HL-60 (cell line): ENCODE measurements at regions not wholly inside any gene's neighbourhood (a gene's known extent, or its start where the extent isn't known, plus 50 kb on each side); places are given as distances from the start of the nearest gene placed in this dataset.

ENCODE experiments used
- DNase-seq, 2 experiments: peaks; one replicate each; pipeline ENCODE4 v3.0.0-alpha.2; 2010 to 2020; ENCODE audit warnings: low read depth in 1 of 2, low spot score in 1 of 2
- H3K27ac ChIP-seq: fragments of 250-450 bp; sonication (Bioruptor Pico); replicated peaks from 2 replicates; pipeline ENCODE4 v1.5.1; 2020; ENCODE audit warnings: mild to moderate bottlenecking, moderate library complexity
- H3K27me3 ChIP-seq: fragments of 250-450 bp; sonication (Bioruptor Pico); 2 replicates; pipeline ENCODE4 v1.5.1; 2021; ENCODE audit warnings: mild to moderate bottlenecking, moderate library complexity; ENCODE audit not compliant: insufficient read depth, poor library complexity, severe bottlenecking
- H3K4me3 ChIP-seq: replicated peaks from 2 replicates; pipeline ENCODE4 v1.5.1; 2011; ENCODE audit warnings: mild to moderate bottlenecking, control low read depth, low read length; ENCODE audit not compliant: insufficient read depth
- GABPA ChIP-seq: IDR thresholded peaks from 2 replicates; pipeline ENCODE4 v1.6.1; 2012; ENCODE audit warnings: low read depth
- POLR2AphosphoS5 ChIP-seq: IDR thresholded peaks from 2 replicates; pipeline ENCODE4 v1.6.1; 2012; ENCODE audit warnings: low read depth
- SPI1 ChIP-seq: IDR thresholded peaks from 2 replicates; pipeline ENCODE4 v1.6.1; 2012; ENCODE audit warnings: low read depth, mild to moderate bottlenecking, borderline replicate concordance
- TF ChIP-seq, protein P1 (sequence below): IDR thresholded peaks from one replicate; pipeline ENCODE4 v1.5.1; 2011; ENCODE audit warnings: low read length, control low read depth, inconsistent platforms; ENCODE audit not compliant: insufficient read depth
- TF ChIP-seq, protein P2 (sequence below): IDR thresholded peaks from 2 replicates; pipeline ENCODE4 v1.6.1; 2012; ENCODE audit warnings: low read depth; ENCODE audit not compliant: insufficient replicate concordance

DNA sequence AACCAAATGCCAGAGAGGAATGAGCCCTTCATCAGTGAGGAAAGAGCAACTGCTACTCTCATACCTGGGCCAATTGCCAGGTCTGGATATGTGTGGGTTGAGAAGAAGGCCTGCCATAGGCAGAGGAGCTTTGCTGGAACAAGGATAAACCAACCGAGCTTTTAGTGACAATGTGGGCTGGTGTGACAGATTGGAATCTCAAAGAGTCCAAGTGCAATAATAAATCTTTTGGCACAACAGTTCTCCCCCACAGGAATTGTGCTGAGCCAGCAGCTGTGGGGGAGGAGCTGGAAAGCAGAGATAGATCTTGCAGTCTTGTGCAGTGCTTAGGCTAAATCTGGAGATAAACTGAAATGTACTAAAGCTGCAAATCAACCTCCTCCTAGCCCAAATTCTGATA lies 79.4 kb upstream of the ISX start:
- no peak for DNase-seq
- no peak for TF ChIP-seq POLR2AphosphoS5
- TF ChIP-seq, protein P1, sequence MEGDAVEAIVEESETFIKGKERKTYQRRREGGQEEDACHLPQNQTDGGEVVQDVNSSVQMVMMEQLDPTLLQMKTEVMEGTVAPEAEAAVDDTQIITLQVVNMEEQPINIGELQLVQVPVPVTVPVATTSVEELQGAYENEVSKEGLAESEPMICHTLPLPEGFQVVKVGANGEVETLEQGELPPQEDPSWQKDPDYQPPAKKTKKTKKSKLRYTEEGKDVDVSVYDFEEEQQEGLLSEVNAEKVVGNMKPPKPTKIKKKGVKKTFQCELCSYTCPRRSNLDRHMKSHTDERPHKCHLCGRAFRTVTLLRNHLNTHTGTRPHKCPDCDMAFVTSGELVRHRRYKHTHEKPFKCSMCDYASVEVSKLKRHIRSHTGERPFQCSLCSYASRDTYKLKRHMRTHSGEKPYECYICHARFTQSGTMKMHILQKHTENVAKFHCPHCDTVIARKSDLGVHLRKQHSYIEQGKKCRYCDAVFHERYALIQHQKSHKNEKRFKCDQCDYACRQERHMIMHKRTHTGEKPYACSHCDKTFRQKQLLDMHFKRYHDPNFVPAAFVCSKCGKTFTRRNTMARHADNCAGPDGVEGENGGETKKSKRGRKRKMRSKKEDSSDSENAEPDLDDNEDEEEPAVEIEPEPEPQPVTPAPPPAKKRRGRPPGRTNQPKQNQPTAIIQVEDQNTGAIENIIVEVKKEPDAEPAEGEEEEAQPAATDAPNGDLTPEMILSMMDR, result no peak
- TF ChIP-seq GABPA, result no peak
- TF ChIP-seq, protein P2, sequence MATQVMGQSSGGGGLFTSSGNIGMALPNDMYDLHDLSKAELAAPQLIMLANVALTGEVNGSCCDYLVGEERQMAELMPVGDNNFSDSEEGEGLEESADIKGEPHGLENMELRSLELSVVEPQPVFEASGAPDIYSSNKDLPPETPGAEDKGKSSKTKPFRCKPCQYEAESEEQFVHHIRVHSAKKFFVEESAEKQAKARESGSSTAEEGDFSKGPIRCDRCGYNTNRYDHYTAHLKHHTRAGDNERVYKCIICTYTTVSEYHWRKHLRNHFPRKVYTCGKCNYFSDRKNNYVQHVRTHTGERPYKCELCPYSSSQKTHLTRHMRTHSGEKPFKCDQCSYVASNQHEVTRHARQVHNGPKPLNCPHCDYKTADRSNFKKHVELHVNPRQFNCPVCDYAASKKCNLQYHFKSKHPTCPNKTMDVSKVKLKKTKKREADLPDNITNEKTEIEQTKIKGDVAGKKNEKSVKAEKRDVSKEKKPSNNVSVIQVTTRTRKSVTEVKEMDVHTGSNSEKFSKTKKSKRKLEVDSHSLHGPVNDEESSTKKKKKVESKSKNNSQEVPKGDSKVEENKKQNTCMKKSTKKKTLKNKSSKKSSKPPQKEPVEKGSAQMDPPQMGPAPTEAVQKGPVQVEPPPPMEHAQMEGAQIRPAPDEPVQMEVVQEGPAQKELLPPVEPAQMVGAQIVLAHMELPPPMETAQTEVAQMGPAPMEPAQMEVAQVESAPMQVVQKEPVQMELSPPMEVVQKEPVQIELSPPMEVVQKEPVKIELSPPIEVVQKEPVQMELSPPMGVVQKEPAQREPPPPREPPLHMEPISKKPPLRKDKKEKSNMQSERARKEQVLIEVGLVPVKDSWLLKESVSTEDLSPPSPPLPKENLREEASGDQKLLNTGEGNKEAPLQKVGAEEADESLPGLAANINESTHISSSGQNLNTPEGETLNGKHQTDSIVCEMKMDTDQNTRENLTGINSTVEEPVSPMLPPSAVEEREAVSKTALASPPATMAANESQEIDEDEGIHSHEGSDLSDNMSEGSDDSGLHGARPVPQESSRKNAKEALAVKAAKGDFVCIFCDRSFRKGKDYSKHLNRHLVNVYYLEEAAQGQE, result no peak
- TF ChIP-seq SPI1, result no peak
- Histone ChIP-seq H3K4me3 (no peak overlapping the region), H3K27me3 (no peaks in the 10 kb centered on the region), H3K27ac (no peak overlapping the region)

DNA sequence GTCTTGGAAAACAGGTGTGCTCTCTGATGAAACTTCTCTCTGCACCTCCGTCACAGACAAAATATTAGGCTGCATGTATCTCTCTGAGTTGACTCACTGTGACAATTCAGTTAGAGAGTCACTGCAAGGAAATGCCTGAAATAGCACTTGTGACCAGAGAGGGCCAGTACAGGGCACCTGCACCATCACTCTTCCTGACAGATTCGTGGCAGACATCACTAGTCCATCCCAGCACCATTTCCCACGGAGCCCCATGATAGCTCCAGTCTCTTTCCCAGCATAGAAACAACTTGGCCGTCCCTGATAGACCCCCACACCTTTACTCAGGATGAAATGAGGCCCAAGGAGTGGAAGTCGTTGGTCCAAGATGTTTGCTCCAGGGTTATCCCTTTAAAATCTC lies 73.3 kb upstream of the ISX start:
- Histone ChIP-seq H3K27ac (no peak overlapping the region), H3K4me3 (no peak overlapping the region), H3K27me3 (no peaks in the 10 kb centered on the region)
- TF ChIP-seq POLR2AphosphoS5, result no peak
- no peak for TF ChIP-seq SPI1
- TF ChIP-seq, protein P2, result no peak
- TF ChIP-seq, protein P1, result no peak
- no peak for TF ChIP-seq GABPA
- no peak for DNase-seq

DNA sequence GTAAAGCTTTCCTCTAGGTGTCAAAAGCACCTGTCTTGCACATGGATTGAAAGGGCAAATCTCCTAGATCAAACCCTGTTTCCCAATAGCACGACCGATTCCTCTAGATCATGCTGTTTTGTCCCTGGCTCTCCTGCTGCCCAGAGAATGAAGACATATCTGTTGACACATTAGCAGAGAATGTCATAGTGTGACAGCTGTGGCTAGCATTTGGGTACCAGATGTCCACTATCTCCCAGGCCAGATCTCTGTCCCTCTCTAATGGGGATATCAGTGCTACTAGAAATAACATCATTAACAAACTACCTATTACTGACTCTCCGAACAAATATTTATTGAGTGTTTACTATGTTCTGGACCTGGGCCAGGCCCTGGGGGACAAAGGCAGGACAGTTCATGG lies 72.4 kb upstream of the ISX start:
- TF ChIP-seq, protein P1, result no peak
- TF ChIP-seq SPI1 (no peak), GABPA (no peak), POLR2AphosphoS5 (no peak)
- TF ChIP-seq, protein P2, result no peak
- no peak for DNase-seq
- Histone ChIP-seq H3K4me3 (no peak overlapping the region), H3K27ac (no peak overlapping the region), H3K27me3 (no peaks in the 10 kb centered on the region)
